Upper lobe of right lung (tissue), 1 donor: ENCODE measurements at regions not wholly inside any gene's neighbourhood (a gene's known extent, or its start where the extent isn't known, plus 50 kb on each side); places are given as distances from the start of the nearest gene placed in this dataset.

Experiments
- ATAC-seq: fragments of 200-7000 bp; cut with Tn5 transposase; one replicate; pipeline ENCODE4 v1.9.1; 2020; ENCODE audit warnings: mild to moderate bottlenecking, moderate library complexity
- DNase-seq: peaks from one replicate; pipeline ENCODE4 v3.0.0-alpha.2; 2020
- H3K27ac ChIP-seq: fragments of 200-600 bp; one replicate; pipeline ENCODE4 v1.8.0; 2022
- H3K27me3 ChIP-seq: fragments of 200-600 bp; one replicate; pipeline ENCODE4 v1.8.0; 2022; ENCODE audit warnings: mild to moderate bottlenecking
- H3K36me3 ChIP-seq: fragments of 200-600 bp; one replicate; pipeline ENCODE4 v1.8.0; 2022
- H3K4me1 ChIP-seq: fragments of 200-600 bp; one replicate; pipeline ENCODE4 v1.8.0; 2022
- H3K4me3 ChIP-seq: fragments of 200-600 bp; one replicate; pipeline ENCODE4 v1.8.0; 2022; ENCODE audit warnings: mild to moderate bottlenecking
- H3K9me3 ChIP-seq: fragments of 200-600 bp; one replicate; pipeline ENCODE4 v1.8.0; 2022
- intact Hi-C: fragments of 100-400 bp; cut with DNase I; formaldehyde crosslinking; loops from one replicate; pipeline ENCODE4 v1.11.0; 2022
- TF ChIP-seq, protein P1 (sequence below): fragments of 200-600 bp; IDR thresholded peaks from one replicate; pipeline ENCODE4 v1.8.0; 2022; ENCODE audit warnings: antibody characterized with exemption
- donor health status: DM: no; HTN: yes; CAD: no; lungs with severe emphysema.

DNA sequence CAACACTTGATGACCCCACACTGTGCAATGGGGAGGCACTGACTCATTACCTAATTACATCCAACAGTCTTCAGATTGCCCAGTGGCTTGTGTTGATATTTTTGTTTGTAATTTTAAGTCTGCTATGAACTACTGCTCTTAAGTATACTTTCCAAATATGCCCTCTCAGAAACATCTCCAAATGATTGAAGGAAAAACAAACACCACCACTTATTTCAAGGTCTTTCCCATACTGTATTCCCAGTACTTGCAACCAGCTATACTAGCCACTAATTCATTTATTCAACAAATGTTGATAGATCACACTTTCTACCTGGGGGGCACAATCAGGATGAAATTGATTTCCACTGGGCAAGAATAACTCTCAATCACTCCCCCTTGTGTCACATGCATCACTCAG is 302.2 kb upstream of the CPEB2 start:
- no peak for DNase-seq
- TF ChIP-seq, protein P1, sequence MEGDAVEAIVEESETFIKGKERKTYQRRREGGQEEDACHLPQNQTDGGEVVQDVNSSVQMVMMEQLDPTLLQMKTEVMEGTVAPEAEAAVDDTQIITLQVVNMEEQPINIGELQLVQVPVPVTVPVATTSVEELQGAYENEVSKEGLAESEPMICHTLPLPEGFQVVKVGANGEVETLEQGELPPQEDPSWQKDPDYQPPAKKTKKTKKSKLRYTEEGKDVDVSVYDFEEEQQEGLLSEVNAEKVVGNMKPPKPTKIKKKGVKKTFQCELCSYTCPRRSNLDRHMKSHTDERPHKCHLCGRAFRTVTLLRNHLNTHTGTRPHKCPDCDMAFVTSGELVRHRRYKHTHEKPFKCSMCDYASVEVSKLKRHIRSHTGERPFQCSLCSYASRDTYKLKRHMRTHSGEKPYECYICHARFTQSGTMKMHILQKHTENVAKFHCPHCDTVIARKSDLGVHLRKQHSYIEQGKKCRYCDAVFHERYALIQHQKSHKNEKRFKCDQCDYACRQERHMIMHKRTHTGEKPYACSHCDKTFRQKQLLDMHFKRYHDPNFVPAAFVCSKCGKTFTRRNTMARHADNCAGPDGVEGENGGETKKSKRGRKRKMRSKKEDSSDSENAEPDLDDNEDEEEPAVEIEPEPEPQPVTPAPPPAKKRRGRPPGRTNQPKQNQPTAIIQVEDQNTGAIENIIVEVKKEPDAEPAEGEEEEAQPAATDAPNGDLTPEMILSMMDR = no peak
- H3K27me3 ChIP-seq = no peaks in the 10 kb centered on the region
- intact Hi-C loops = no loop called here
- no peak overlapping the region for H3K27ac ChIP-seq
- no peak for ATAC-seq
- H3K4me3 ChIP-seq = no peak overlapping the region
- H3K9me3 ChIP-seq = no peaks in the 10 kb centered on the region
- no peaks in the 10 kb centered on the region for H3K36me3 ChIP-seq
- H3K4me1 ChIP-seq = peaks cover 7% of the 10 kb centered on the region

DNA sequence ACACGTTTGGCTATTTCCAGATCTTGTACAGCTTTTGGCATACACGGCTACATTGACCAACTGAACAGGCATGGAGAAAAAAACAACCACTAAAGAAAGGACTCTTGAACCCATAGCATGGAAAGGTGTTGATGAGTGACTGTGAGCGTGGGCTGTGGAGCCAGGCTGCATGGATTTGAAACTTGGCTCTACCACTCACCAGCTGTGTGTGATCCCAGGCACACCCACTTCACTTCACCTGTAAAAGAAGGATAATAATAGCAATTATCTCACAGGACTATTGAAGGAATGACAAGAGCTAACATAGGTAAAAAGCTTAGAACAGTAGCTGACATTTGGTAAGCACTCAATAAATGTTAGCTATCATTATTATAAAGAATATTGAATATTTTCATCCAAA is 301.7 kb upstream of the CPEB2 start:
- Histone ChIP-seq H3K27ac (no peak overlapping the region), H3K36me3 (no peaks in the 10 kb centered on the region), H3K4me1 (peaks cover 7% of the 10 kb centered on the region), H3K27me3 (no peaks in the 10 kb centered on the region), H3K4me3 (no peak overlapping the region), H3K9me3 (no peaks in the 10 kb centered on the region)
- TF ChIP-seq, protein P1 = no peak
- no peak for DNase-seq
- intact Hi-C loops = no loop called here
- no peak for ATAC-seq

DNA sequence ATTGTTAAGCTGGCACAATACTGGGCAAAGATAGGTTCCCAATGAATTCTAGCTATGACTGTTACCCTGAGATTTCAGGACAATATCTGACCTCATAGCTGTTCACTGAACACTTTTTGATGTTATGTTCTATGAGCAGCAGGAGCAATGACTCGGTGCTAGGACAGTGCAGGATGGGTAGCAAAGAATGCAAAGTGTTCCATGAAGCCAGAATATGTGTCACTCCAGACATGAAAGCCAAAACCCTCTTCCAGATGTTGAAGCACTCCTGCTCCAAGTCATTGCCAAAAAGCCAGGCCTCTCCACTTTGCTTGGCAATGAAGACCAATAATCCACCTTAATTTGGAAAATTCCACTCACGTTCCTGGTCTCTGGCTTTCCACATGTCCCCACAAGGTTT is 300.9 kb upstream of the CPEB2 start:
- ATAC-seq (no peak), DNase-seq (no peak)
- peaks cover 7% of the 10 kb centered on the region for H3K4me1 ChIP-seq
- no peak overlapping the region for H3K27ac ChIP-seq
- intact Hi-C loops = no loop called here
- H3K27me3 ChIP-seq = no peaks in the 10 kb centered on the region
- H3K36me3 ChIP-seq = no peaks in the 10 kb centered on the region
- H3K9me3 ChIP-seq = no peaks in the 10 kb centered on the region
- H3K4me3 ChIP-seq = no peak overlapping the region
- TF ChIP-seq, protein P1 = no peak

DNA sequence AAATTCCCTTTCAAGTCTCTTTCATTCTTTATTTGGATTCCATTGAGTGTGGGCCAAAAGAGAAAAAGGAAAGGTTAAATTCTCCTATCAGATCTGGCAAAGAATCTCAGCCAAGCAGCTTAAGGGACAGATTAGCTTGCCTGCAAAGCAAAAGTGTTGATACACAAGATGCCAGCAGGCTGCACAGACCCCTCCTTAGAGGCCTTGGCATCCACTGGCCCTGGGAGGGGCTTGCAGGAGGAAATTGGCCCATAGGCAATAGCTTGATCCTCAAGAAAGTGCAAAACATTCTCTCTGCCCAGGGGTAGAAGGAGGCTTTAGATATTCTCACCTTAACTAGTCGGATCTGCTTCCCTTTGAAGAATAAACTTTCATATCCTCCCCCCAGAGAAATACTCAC is 300.4 kb upstream of the CPEB2 start:
- no peak for ATAC-seq
- no peak for DNase-seq
- no peaks in the 10 kb centered on the region for H3K9me3 ChIP-seq
- no peaks in the 10 kb centered on the region for H3K36me3 ChIP-seq
- no peak overlapping the region for H3K27ac ChIP-seq
- H3K4me3 ChIP-seq = no peak overlapping the region
- intact Hi-C loops = no loop called here
- TF ChIP-seq, protein P1 = no peak
- no peaks in the 10 kb centered on the region for H3K27me3 ChIP-seq
- peaks cover 7% of the 10 kb centered on the region for H3K4me1 ChIP-seq

DNA sequence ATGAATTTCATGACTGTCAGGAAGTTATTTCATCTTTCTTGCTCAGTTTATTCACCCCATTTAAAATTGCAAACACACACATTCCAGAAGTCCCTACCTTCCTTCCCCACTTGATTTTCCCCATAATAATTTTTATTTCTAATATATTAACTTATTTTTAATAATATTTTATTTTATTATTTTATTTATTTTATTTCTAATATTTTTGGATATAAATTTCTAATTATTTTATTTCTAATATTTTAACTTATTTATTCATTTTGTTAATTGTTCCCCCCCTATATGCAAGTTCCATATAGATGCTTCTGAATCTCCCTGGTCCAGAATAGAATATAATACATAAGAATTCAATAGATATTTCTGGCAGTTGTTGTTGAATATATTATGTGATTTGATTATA is 293.7 kb upstream of the CPEB2 start:
- H3K36me3 ChIP-seq = no peaks in the 10 kb centered on the region
- TF ChIP-seq, protein P1 = no peak
- H3K27ac ChIP-seq = no peak overlapping the region
- no peak overlapping the region for H3K4me3 ChIP-seq
- DNase-seq (no peak), ATAC-seq (no peak)
- intact Hi-C loops = no loop called here
- no peaks in the 10 kb centered on the region for H3K9me3 ChIP-seq
- H3K27me3 ChIP-seq = no peaks in the 10 kb centered on the region
- H3K4me1 ChIP-seq = no peaks in the 10 kb centered on the region

DNA sequence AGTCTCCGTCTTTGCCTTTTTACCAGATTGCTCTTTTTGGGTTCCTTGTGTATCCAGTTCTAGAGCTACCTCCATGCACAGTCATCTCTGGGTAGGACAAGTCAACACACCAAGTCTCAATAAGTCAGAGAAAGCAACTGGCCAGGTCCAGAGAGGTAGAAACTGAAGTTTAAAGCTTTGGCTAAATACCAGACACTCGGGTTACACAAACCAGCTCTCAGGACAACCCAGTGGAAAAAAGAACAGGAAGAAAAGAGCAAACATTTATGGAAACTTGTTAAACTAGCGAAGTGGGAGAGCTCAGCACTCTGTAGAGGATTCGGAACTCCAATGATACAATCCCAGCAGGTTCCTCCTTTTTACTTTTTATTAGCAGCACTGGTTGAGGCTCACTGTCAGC is 291.0 kb upstream of the CPEB2 start:
- H3K4me1 ChIP-seq = no peaks in the 10 kb centered on the region
- intact Hi-C loops = no loop called here
- H3K9me3 ChIP-seq = no peaks in the 10 kb centered on the region
- no peaks in the 10 kb centered on the region for H3K27me3 ChIP-seq
- no peak overlapping the region for H3K27ac ChIP-seq
- H3K36me3 ChIP-seq = no peaks in the 10 kb centered on the region
- DNase-seq = no peak
- H3K4me3 ChIP-seq = no peak overlapping the region
- no peak for ATAC-seq
- TF ChIP-seq, protein P1 = no peak
